OCI-LY7 (cell line): ENCODE measurements at regions not wholly inside any gene's neighbourhood (a gene's known extent, or its start where the extent isn't known, plus 50 kb on each side); places are given as distances from the start of the nearest gene placed in this dataset.

ENCODE experiments used
- BruUV-seq: library from RNA; stranded (reverse); fragments of 400-500 nt; replicated peaks from 2 replicates; lab custom pipeline; 2021; lab: Mats Ljungman, UMichigan
- CTCF ChIA-PET: fragments of 300-600 bp; sonication (Branson Sonifier 250); formaldehyde crosslinking; loops from one replicate; lab custom pipeline; 2022; ENCODE audit warnings: antibody characterized with exemption; ENCODE audit not compliant: unreplicated experiment; lab: Charles Lee
- POLR2A ChIA-PET: fragments of 300-600 bp; sonication (Branson Sonifier 250); formaldehyde crosslinking; loops from one replicate; lab custom pipeline; 2022; ENCODE audit warnings: antibody characterized with exemption; lab: Charles Lee
- DNase-seq: peaks from one replicate; pipeline ENCODE4 v3.0.0-alpha.2; 2015; ENCODE audit warnings: low spot score
- H2AFZ ChIP-seq: fragments of 200-600 bp; sonication (generic), shearing (Covaris generic); 2 replicates; pipeline ENCODE4 v1.6.1; 2014; ENCODE audit warnings: mild to moderate bottlenecking, antibody characterized with exemption, low read length, moderate library complexity
- H3K27ac ChIP-seq: fragments of 200-600 bp; sonication (generic); 2 replicates; pipeline ENCODE4 v1.5.1; 2014; ENCODE audit warnings: mixed run types, low read depth, mild to moderate bottlenecking, moderate library complexity, low read length, inconsistent platforms; ENCODE audit not compliant: poor library complexity, severe bottlenecking
- H3K36me3 ChIP-seq: fragments of 200-600 bp; sonication (generic); 2 replicates; pipeline ENCODE4 v1.6.1; 2014; ENCODE audit warnings: mild to moderate bottlenecking, antibody characterized with exemption, low read length, moderate library complexity, mixed read lengths; ENCODE audit not compliant: insufficient read depth
- H3K4me1 ChIP-seq: fragments of 200-600 bp; sonication (generic); 2 replicates; pipeline ENCODE4 v1.5.1; 2014; ENCODE audit warnings: mild to moderate bottlenecking, low read length; ENCODE audit not compliant: insufficient read depth, poor library complexity, severe bottlenecking
- H3K4me2 ChIP-seq: fragments of 200-600 bp; sonication (generic); 2 replicates; pipeline ENCODE4 v1.6.1; 2014; ENCODE audit warnings: mild to moderate bottlenecking, low read length
- H3K4me3 ChIP-seq: fragments of 200-600 bp; sonication (generic); 2 replicates; pipeline ENCODE4 v1.5.1; 2014; ENCODE audit warnings: mild to moderate bottlenecking, low read depth, low read length; ENCODE audit not compliant: poor library complexity, severe bottlenecking
- H3K79me2 ChIP-seq: fragments of 200-600 bp; sonication (generic); 2 replicates; pipeline ENCODE4 v1.6.1; 2016; ENCODE audit warnings: low read depth, mild to moderate bottlenecking, low read length, moderate library complexity, mixed read lengths; ENCODE audit not compliant: insufficient read depth
- H3K9me2 ChIP-seq: fragments of 200-600 bp; sonication (generic); 2 replicates; pipeline ENCODE4 v1.6.1; 2016; ENCODE audit warnings: mild to moderate bottlenecking, low read length, mixed read lengths; ENCODE audit not compliant: insufficient read depth
- H3K9me3 ChIP-seq: fragments of 200-600 bp; sonication (generic); 2 replicates; pipeline ENCODE4 v1.6.1; 2014; ENCODE audit warnings: mild to moderate bottlenecking, mixed run types, low read length, mixed read lengths
- H4K20me1 ChIP-seq: fragments of 200-600 bp; sonication (generic); 2 replicates; pipeline ENCODE4 v1.6.1; 2014; ENCODE audit warnings: mild to moderate bottlenecking, antibody characterized with exemption, low read length, moderate library complexity, mixed read lengths; ENCODE audit not compliant: insufficient read depth
- CTCF ChIP-seq: fragments of 200-600 bp; sonication (generic); conservative IDR thresholded peaks from 2 replicates; pipeline ENCODE4 v1.5.1; 2014; ENCODE audit warnings: mild to moderate bottlenecking, antibody characterized with exemption, low read length, moderate library complexity, mixed read lengths
- EZH2phosphoT487 ChIP-seq: fragments of 200-600 bp; sonication (generic); IDR thresholded peaks from 2 replicates; pipeline ENCODE4 v1.6.1; 2018; ENCODE audit warnings: low read depth, borderline replicate concordance, mild to moderate bottlenecking, mixed run types, antibody characterized with exemption, low read length, moderate library complexity, mixed read lengths
- intact Hi-C: fragments of 100-400 bp; cut with micrococcal nuclease; formaldehyde crosslinking; loops from one replicate; pipeline ENCODE4 v1.10.0; 2022; ENCODE audit not compliant: unreplicated experiment

- POLR2A ChIA-PET: no interaction called here
Observed at GRCh38 chr16:86391984-86392383, 118.3 kb upstream of the FOXF1 start.

DNA sequence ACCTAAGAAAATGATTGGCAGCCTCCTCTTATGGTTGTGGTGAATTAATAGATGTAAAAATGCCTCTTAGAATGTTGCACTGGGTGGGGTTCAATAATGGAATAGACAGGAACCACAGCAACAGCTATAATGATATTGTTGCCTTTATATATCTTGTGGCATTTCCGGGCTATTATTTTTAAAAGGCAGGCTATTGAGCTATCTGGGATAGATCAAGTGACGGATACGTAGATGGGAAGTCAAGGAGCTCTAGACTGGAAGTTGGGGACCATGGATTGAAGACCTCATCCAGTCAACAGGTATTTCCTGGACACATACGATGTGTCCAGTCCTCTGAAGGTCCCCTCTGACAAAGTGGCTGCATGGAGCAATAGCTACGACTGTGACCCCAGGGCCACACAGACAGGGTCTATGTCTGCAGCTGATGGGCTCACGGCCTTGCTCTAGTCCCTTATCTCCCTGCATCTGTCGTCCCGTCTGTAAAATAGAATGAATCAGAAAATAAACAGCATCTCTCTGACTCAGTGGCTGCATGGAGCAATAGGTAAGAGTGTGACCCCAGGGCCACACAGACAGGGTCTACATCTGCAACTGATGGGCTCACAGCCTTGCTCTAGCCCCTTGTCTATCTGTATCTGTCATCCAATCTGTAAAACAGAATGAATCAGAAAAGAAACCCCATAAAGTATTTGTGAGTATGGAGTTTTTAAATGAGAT is 117.7 kb upstream of the FOXF1 start:
- ChIA-PET CTCF (no interaction called here), POLR2A (no interaction called here)
- BruUV-seq: no TSS peak
- no peak overlapping the region for H3K27ac ChIP-seq
- H3K9me3 ChIP-seq: no peaks in the 10 kb centered on the region
- H3K79me2 ChIP-seq: no peaks in the 10 kb centered on the region
- intact Hi-C loops: no loop called here
- no peak overlapping the region for H2AFZ ChIP-seq
- H3K9me2 ChIP-seq: no peaks in the 10 kb centered on the region
- no peaks in the 10 kb centered on the region for H3K36me3 ChIP-seq
- no peaks in the 10 kb centered on the region for H4K20me1 ChIP-seq
- no peak for TF ChIP-seq EZH2phosphoT487
- no peak for TF ChIP-seq CTCF
- DNase-seq: no peak
- no peak overlapping the region for H3K4me3 ChIP-seq
- no peaks in the 10 kb centered on the region for H3K4me1 ChIP-seq
- H3K4me2 ChIP-seq: no peak overlapping the region

More at GRCh38 chr16:86391984-86392383, 118.3 kb upstream of the FOXF1 start:
- Histone ChIP-seq H3K9me3 (no peaks in the 10 kb centered on the region), H3K4me1 (no peaks in the 10 kb centered on the region), H4K20me1 (no peaks in the 10 kb centered on the region), H3K79me2 (no peaks in the 10 kb centered on the region), H3K4me2 (no peak overlapping the region), H2AFZ (no peak overlapping the region), H3K4me3 (no peak overlapping the region), H3K36me3 (no peaks in the 10 kb centered on the region), H3K27ac (no peak overlapping the region), H3K9me2 (no peaks in the 10 kb centered on the region)
- intact Hi-C loops: no loop called here
- no peak for TF ChIP-seq CTCF
- TF ChIP-seq EZH2phosphoT487: no peak
- CTCF ChIA-PET: no interaction called here
- BruUV-seq: no TSS peak
- no peak for DNase-seq

DNA sequence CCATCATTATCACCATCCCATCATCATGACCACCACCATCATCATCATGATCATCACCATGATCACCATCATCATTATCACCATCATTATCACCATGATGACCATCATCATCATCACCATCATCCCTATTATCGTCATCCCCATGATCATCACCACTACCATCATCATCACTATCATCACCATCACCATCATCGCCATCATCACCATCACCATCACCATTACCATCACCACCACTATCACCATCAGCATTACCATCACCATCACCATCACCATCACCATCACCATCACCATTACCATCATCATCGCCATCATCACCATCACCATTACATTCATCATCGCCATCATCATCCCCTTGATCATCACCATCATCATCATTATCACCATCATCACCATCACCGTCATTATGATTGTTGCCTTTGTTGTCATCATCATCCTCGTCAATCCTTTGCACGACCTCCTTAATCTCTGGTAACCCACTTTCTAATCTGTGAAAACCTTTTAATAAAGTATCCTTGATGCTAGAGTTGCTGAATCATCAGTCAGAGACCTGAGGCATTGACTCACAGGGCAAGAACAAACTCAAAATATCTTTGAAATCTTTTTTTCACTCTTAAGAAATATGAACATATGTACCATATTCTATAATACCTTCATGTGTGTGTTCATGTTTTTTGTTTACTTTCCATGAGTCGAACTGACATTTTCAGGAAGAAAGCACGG is 116.3 kb upstream of the FOXF1 start:
- intact Hi-C loops: no loop called here
- ChIA-PET POLR2A (no interaction called here), CTCF (no interaction called here)
- TF ChIP-seq CTCF (no peak), EZH2phosphoT487 (no peak)
- Histone ChIP-seq H3K36me3 (no peaks in the 10 kb centered on the region), H3K4me3 (no peak overlapping the region), H3K27ac (no peak overlapping the region), H2AFZ (no peak overlapping the region), H3K4me1 (no peaks in the 10 kb centered on the region), H3K9me2 (no peaks in the 10 kb centered on the region), H3K9me3 (no peaks in the 10 kb centered on the region), H3K4me2 (no peak overlapping the region), H3K79me2 (no peaks in the 10 kb centered on the region), H4K20me1 (no peaks in the 10 kb centered on the region)
- DNase-seq: no peak
- no TSS peak for BruUV-seq
